T47D (cell line): ENCODE measurements at regions not wholly inside any gene's neighbourhood (a gene's known extent, or its start where the extent isn't known, plus 50 kb on each side); places are given as distances from the start of the nearest gene placed in this dataset.

ENCODE experiments used
- DNase-seq, 2 experiments: peaks; one replicate each; pipeline versions ENCODE4 v3.0.0 to v3.0.0-alpha.2; 2011 to 2012; ENCODE audit warnings: low read depth in 1 of 2, low spot score in 1 of 2
- JUND ChIP-seq: IDR thresholded peaks from 2 replicates; pipeline ENCODE4 v1.6.1; 2012; ENCODE audit warnings: low read depth
- in situ Hi-C: cut with HindIII; loops from 2 replicates; pipeline ENCODE4 v1.10.0; 2016; ENCODE audit warnings: low sequenced_read_pairs, low pct_unique_long_range_greater_than_20kb

DNA sequence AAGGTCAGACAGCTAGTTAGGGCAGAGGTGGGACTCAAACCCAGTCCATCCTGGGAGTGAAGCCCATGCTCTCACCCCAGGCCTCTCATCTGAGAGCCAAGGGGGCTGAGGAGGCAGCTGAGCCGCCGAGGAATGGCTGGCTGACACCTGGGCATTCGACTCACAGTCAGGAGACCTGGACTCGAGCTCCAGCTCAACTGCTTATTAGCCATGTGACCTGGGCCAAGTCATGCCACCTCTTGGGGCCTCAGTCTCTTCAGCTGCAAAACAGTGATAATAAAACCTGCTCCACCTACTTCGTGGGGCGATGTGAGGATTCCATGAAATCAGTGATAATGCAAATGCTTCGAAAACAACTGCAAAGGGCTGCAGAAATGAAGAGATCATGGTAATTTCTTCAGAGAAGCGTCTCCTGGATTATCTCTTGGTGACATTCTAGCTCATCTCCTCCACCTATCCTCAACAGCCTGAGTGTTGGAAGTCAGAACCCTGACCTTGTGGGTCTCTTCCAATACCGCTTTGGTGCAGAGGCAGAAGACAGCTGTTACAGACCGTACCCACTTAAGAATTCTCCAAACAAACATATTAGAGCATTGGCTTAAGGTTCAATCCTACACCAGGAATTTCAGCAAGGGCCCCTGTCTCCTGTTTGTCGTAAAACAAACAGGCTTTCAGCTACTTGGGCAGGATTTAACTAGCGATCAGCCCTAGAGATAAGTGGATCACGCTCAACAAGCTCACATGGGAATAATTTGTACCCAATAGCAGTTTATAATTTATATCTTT lies 60.0 kb upstream of the PIM1 start:
- in situ Hi-C loops = no loop called here
- no peak for TF ChIP-seq JUND
- DNase-seq = peak; percentile 31 to 44

- in situ Hi-C loops = no loop called here
- no peak for TF ChIP-seq JUND
- DNase-seq = no peak
These were observed 59.2 kb upstream of the PIM1 start for GRCh38 chr6:37110500-37111461.

GRCh38 chr6:37113976-37114375 lies 56.0 kb upstream of the PIM1 start:
- in situ Hi-C loops = no loop called here
- no peak for TF ChIP-seq JUND
- no peak for DNase-seq

GRCh38 chr6:37114612-37115011 lies 55.3 kb upstream of the PIM1 start:
- no peak for TF ChIP-seq JUND
- in situ Hi-C loops = no loop called here
- no peak for DNase-seq

DNA sequence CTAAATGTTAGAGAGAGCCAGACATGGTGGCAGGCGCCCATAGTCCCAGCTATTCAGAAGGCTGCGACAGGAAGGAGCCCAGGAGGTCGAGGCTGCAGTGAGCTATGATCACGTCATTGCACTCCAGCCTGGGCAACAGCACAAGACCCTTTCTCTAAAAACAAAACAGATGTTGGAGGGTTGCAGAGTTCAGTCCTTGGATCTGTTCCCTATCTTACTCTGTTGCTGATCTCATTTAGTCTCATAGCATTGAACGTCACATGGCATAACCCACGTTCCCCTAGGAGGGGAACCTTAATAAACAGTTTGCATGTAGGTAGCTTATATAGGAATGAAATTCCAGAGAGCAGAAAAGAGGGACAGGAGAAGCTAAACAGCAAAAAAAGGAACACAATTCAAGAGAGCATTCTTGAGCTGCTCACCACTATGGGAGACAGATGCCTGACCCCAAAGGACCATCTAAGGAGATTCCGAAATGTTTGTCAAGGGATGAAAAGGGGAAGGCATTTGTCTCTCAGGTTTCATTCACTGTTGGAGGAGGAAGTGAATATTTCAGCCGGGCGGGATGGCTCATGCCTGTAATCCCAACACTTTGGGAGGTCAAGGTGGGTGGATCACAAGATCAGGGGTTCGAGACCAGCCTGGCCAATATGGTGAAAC lies 54.6 kb upstream of the PIM1 start:
- no peak for DNase-seq
- no peak for TF ChIP-seq JUND
- in situ Hi-C loops = no loop called here

DNA sequence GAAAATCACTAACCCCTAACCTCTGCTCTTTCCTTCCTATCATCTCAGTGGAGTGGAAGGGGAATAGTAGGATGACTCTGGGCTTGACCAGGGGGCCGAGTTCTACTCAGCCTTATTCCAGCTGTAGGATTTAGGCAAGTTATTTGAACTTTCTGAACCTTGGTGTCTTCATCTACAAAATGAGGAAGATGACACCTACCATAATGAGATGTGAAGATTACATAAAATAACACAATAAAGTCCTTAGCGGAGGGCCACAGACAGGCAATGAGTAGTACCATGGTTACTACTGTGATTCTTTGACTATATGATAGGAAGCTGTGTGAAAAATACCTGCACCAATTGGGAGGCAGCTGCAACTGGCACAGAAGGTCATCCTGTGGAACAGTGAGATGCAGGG lies 53.6 kb upstream of the PIM1 start:
- in situ Hi-C loops = no loop called here
- TF ChIP-seq JUND = no peak
- DNase-seq = no peak

DNA sequence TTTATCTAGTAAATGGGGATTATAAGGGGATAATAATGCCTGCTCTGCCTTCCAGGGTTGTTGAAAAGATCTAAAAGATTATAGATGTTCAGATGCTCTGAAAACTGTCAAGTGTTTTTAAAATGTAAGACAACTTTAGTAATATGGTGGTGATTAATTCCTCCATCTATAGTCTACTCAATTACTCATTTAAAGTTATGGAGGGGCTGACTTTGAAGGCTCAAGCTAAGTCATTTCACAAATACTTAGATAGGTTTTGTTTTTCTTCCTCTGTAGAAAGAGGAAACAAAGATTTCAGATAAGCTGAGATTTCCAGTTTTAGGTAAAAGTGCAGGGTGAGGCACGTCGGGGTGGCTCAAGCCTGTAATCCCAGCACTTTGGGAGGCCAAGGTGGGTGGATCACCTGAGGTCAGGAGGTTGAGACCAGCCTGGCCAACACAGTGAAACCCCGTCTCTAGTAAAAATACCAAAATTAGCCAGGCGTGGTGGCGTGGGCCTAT lies 50.5 kb upstream of the PIM1 start:
- DNase-seq = no peak
- no peak for TF ChIP-seq JUND
- in situ Hi-C loops = no loop called here
